ENCODE measurements at regions not wholly inside any gene's neighbourhood (a gene's known extent, or its start where the extent isn't known, plus 50 kb on each side); places are given as distances from the start of the nearest gene placed in this dataset.

GRCh38 chr9:13786131-13786530 lies 506.6 kb upstream of the MPDZ start:
- TF ChIP-seq POLR2A (IDR thresholded peaks at IDR 0.05) (no peak), CTCF (IDR thresholded peaks at IDR 0.05) (no peak)
- Histone ChIP-seq H3K9me3 (no peaks in the 10 kb centered on the region), H3K27me3 (no peaks in the 10 kb centered on the region), H3K4me1 (no peaks in the 10 kb centered on the region), H3K27ac (peak overlapping the region; percentile 20 to 29), H3K36me3 (no peaks in the 10 kb centered on the region), H3K4me3 (no peak overlapping the region)
- peak; percentile 19 to 47 for DNase-seq
- intact Hi-C loops (cut with DNase I; ENCODE audit: low total_unique reads): no loop called here

- TF ChIP-seq POLR2A (IDR thresholded peaks at IDR 0.05) (no peak), CTCF (IDR thresholded peaks at IDR 0.05) (no peak)
- Histone ChIP-seq H3K4me1 (no peaks in the 10 kb centered on the region), H3K36me3 (no peaks in the 10 kb centered on the region), H3K9me3 (no peaks in the 10 kb centered on the region), H3K27ac (no peak overlapping the region), H3K4me3 (no peak overlapping the region), H3K27me3 (no peaks in the 10 kb centered on the region)
- intact Hi-C loops (cut with DNase I; ENCODE audit: low total_unique reads): no loop called here
- no peak for DNase-seq
Observed at GRCh38 chr9:13779106-13779505, 499.6 kb upstream of the MPDZ start.

- Histone ChIP-seq H3K27ac (no peak overlapping the region), H3K4me1 (no peaks in the 10 kb centered on the region), H3K27me3 (no peaks in the 10 kb centered on the region), H3K36me3 (no peaks in the 10 kb centered on the region), H3K9me3 (no peaks in the 10 kb centered on the region), H3K4me3 (no peak overlapping the region)
- TF ChIP-seq POLR2A (IDR thresholded peaks at IDR 0.05): no peak
- TF ChIP-seq CTCF (IDR thresholded peaks at IDR 0.05): no peak
- intact Hi-C loops (cut with DNase I; ENCODE audit: low total_unique reads): no loop called here
- no peak for DNase-seq
Observed at GRCh38 chr9:13778631-13779030, 499.1 kb upstream of the MPDZ start.

GRCh38 chr9:13770956-13771355 lies 491.5 kb upstream of the MPDZ start:
- Histone ChIP-seq H3K4me1 (no peaks in the 10 kb centered on the region), H3K27me3 (no peaks in the 10 kb centered on the region), H3K4me3 (no peak overlapping the region), H3K36me3 (no peaks in the 10 kb centered on the region), H3K27ac (no peak overlapping the region), H3K9me3 (no peaks in the 10 kb centered on the region)
- DNase-seq: no peak
- intact Hi-C loops (cut with DNase I; ENCODE audit: low total_unique reads): no loop called here
- no peak for TF ChIP-seq POLR2A (IDR thresholded peaks at IDR 0.05)
- no peak for TF ChIP-seq CTCF (IDR thresholded peaks at IDR 0.05)

GRCh38 chr9:13769641-13770040 lies 490.1 kb upstream of the MPDZ start:
- intact Hi-C loops (cut with DNase I; ENCODE audit: low total_unique reads): no loop called here
- H3K9me3 ChIP-seq: no peaks in the 10 kb centered on the region

More at GRCh38 chr9:13769641-13770040, 490.1 kb upstream of the MPDZ start:
- H3K4me1 ChIP-seq: no peaks in the 10 kb centered on the region
- no peaks in the 10 kb centered on the region for H3K36me3 ChIP-seq
- TF ChIP-seq POLR2A (IDR thresholded peaks at IDR 0.05) (no peak), CTCF (IDR thresholded peaks at IDR 0.05) (no peak)
- H3K4me3 ChIP-seq: no peak overlapping the region
- no peak overlapping the region for H3K27ac ChIP-seq
- no peak for DNase-seq
- H3K27me3 ChIP-seq: no peaks in the 10 kb centered on the region

Measured in uterus (tissue), 3 donors.